ENCODE measurements at regions not wholly inside any gene's neighbourhood (a gene's known extent, or its start where the extent isn't known, plus 50 kb on each side); places are given as distances from the start of the nearest gene placed in this dataset.

DNA sequence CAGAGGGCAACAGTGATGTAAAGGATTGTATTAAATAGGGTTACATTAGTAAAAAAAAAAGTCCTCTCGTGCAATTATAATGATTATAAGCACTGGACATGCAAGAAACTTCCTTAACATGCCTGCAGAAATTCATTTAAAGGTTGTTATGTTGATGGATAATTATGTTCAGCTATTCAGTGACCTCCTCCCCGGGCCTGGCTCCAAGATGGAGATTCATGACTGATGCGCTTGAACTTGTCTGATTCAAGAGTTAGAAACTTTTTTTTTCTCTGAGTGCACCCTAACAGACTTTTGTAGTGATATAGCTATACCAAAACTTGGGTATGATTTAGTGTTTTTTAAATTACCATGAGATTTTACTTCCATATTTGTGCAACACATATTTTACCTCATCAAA is 1170.0 kb upstream of the CITED2 start:
- DNase-seq = no peak
- TF ChIP-seq, protein P1, sequence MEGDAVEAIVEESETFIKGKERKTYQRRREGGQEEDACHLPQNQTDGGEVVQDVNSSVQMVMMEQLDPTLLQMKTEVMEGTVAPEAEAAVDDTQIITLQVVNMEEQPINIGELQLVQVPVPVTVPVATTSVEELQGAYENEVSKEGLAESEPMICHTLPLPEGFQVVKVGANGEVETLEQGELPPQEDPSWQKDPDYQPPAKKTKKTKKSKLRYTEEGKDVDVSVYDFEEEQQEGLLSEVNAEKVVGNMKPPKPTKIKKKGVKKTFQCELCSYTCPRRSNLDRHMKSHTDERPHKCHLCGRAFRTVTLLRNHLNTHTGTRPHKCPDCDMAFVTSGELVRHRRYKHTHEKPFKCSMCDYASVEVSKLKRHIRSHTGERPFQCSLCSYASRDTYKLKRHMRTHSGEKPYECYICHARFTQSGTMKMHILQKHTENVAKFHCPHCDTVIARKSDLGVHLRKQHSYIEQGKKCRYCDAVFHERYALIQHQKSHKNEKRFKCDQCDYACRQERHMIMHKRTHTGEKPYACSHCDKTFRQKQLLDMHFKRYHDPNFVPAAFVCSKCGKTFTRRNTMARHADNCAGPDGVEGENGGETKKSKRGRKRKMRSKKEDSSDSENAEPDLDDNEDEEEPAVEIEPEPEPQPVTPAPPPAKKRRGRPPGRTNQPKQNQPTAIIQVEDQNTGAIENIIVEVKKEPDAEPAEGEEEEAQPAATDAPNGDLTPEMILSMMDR (IDR thresholded peaks at IDR 0.05; ENCODE audit: partially characterized antibody, unreplicated experiment) = no peak
- Mint-ChIP-seq H3K27ac (ENCODE audit: unreplicated experiment) (no peak overlapping the region), H3K9me3 (ENCODE audit: unreplicated experiment) (no peaks in the 10 kb centered on the region), H3K4me3 (ENCODE audit: unreplicated experiment) (no peak overlapping the region), H3K27me3 (ENCODE audit: unreplicated experiment) (peaks cover 2% of the 10 kb centered on the region), H3K36me3 (ENCODE audit: unreplicated experiment) (no peaks in the 10 kb centered on the region), H3K4me1 (ENCODE audit: low read depth, unreplicated experiment) (no peaks in the 10 kb centered on the region)

DNA sequence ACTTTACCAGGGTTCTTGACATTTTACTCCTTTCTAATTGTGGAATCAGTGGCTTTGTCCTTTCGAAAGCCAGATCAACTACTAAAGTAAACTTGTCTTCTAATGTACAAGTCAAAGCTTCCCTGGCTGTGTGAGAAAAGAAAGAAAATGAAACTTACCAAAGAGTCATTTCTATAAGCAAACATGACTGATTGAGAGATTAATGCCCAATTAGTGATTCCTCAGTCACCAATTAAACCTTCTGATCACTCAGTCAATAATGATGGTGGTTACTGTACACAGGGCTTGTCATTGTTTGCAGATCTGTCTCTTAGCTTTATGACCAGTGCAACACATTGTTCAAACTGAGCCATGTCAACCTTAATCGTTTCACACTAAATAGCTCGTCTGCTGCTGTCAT is 1168.4 kb upstream of the CITED2 start:
- no peak overlapping the region for H3K27ac Mint-ChIP-seq (ENCODE audit: unreplicated experiment)
- no peaks in the 10 kb centered on the region for H3K36me3 Mint-ChIP-seq (ENCODE audit: unreplicated experiment)
- TF ChIP-seq, protein P1 (IDR thresholded peaks at IDR 0.05; ENCODE audit: partially characterized antibody, unreplicated experiment) = no peak
- H3K27me3 Mint-ChIP-seq (ENCODE audit: unreplicated experiment) = no peaks in the 10 kb centered on the region
- no peak for DNase-seq
- no peak overlapping the region for H3K4me3 Mint-ChIP-seq (ENCODE audit: unreplicated experiment)
- H3K4me1 Mint-ChIP-seq (ENCODE audit: low read depth, unreplicated experiment) = peaks cover 3% of the 10 kb centered on the region
- no peaks in the 10 kb centered on the region for H3K9me3 Mint-ChIP-seq (ENCODE audit: unreplicated experiment)

DNA sequence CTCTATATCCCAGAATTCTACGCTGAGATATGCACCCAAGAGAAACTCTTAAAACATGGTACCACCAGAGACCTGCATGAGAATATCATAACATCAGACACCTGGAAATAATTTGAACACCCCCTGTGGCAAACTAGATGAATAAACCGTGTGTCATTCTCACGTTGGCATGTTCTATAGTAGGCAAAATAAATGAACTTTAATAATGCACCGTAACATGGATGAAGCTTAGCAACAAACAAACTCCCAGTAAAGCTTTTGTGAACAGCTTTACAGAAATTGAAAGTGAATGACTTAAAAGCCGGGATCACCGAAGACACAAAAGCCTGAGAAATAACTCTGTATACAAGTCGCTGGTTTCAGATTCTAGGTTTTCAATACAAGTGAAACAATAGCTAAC is 1166.8 kb upstream of the CITED2 start:
- no peaks in the 10 kb centered on the region for H3K27me3 Mint-ChIP-seq (ENCODE audit: unreplicated experiment)
- no peak overlapping the region for H3K27ac Mint-ChIP-seq (ENCODE audit: unreplicated experiment)
- TF ChIP-seq, protein P1 (IDR thresholded peaks at IDR 0.05; ENCODE audit: partially characterized antibody, unreplicated experiment) = no peak
- no peaks in the 10 kb centered on the region for H3K36me3 Mint-ChIP-seq (ENCODE audit: unreplicated experiment)
- H3K4me1 Mint-ChIP-seq (ENCODE audit: low read depth, unreplicated experiment) = peaks cover 4% of the 10 kb centered on the region
- no peak overlapping the region for H3K4me3 Mint-ChIP-seq (ENCODE audit: unreplicated experiment)
- no peak for DNase-seq
- H3K9me3 Mint-ChIP-seq (ENCODE audit: unreplicated experiment) = no peaks in the 10 kb centered on the region

DNA sequence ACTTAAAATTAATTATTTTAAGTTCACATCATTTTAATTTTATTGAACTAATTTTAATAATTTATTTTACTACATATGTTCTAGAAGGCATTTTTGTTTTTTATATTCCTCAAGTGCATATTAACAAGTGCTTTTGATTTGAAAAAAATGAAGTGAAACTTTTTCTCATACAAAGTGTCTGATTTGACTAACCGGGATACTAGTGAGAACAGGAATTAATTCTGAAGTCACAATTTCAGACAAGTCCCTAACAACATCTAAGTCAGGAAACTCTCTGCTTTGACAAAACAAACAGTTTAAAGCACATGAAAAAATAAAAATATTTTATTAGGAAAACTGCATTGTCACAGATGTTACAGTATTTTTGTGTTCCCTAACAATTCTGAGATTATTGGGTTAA is 1166.3 kb upstream of the CITED2 start:
- Mint-ChIP-seq H3K4me3 (ENCODE audit: unreplicated experiment) (no peak overlapping the region), H3K27ac (ENCODE audit: unreplicated experiment) (no peak overlapping the region), H3K9me3 (ENCODE audit: unreplicated experiment) (no peaks in the 10 kb centered on the region), H3K27me3 (ENCODE audit: unreplicated experiment) (no peaks in the 10 kb centered on the region), H3K36me3 (ENCODE audit: unreplicated experiment) (no peaks in the 10 kb centered on the region), H3K4me1 (ENCODE audit: low read depth, unreplicated experiment) (peaks cover 4% of the 10 kb centered on the region)
- TF ChIP-seq, protein P1 (IDR thresholded peaks at IDR 0.05; ENCODE audit: partially characterized antibody, unreplicated experiment) = no peak
- no peak for DNase-seq

DNA sequence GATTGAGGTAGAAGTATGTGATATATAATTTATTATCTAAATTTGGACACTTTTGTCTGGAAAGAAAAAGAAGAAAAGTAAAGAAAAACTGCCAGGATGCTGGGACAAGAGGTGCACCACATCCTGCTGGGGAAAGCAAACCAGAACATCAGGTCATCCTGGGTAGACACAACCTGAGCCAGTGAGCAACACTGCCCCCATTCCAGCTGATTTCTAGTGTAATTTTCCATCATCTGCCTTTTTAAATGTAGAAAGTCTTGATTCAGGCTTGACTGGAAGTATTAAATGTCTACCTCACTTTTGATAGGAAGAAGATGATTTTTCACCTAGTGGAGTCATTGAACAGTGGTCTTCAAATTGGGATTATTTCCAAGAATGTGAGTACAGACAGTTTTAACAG is 1164.5 kb upstream of the CITED2 start:
- H3K27me3 Mint-ChIP-seq (ENCODE audit: unreplicated experiment) = no peaks in the 10 kb centered on the region
- no peak overlapping the region for H3K27ac Mint-ChIP-seq (ENCODE audit: unreplicated experiment)
- TF ChIP-seq, protein P1 (IDR thresholded peaks at IDR 0.05; ENCODE audit: partially characterized antibody, unreplicated experiment) = no peak
- DNase-seq = no peak
- H3K36me3 Mint-ChIP-seq (ENCODE audit: unreplicated experiment) = no peaks in the 10 kb centered on the region
- no peaks in the 10 kb centered on the region for H3K9me3 Mint-ChIP-seq (ENCODE audit: unreplicated experiment)
- no peak overlapping the region for H3K4me3 Mint-ChIP-seq (ENCODE audit: unreplicated experiment)
- H3K4me1 Mint-ChIP-seq (ENCODE audit: low read depth, unreplicated experiment) = peaks cover 4% of the 10 kb centered on the region

All from glutamatergic neuron (in vitro differentiated cells).